ENCODE measurements at regions not wholly inside any gene's neighbourhood (a gene's known extent, or its start where the extent isn't known, plus 50 kb on each side); places are given as distances from the start of the nearest gene placed in this dataset.
A peak's percentile ranks its signal among the peaks of the same experiment; 100 is the strongest.
"Not testable (repeated sequence)": the region's sequence is repeated elsewhere in the genome, so short reads cannot be mapped to it uniquely, and the experiment has no call there.

DNA sequence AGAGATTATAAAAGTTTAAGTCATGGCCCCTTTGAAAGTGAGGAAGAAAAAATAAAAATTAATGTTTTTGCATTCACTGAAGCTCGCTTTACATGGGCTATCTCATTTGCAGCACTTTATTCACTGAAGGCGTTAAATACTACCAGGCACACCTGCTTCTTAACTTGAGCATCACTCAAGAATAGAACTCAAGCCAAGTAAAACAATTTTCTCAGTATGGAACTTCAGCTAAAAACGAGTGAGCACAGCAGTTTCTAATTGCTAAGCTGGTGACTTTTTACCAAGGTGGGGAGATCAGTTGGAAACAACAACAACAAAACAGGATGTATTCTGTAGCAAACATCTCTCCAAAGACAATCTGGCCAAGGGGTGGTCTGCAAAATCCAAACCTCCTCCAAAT lies 405.6 kb downstream of the RAB38 start:
- no peak for DNase-seq (ENCODE audit: low spot score)

- DNase-seq (ENCODE audit: low spot score), result no peak
Measured at GRCh38 chr11:87767615-87768014, 407.6 kb downstream of the RAB38 start.

DNA sequence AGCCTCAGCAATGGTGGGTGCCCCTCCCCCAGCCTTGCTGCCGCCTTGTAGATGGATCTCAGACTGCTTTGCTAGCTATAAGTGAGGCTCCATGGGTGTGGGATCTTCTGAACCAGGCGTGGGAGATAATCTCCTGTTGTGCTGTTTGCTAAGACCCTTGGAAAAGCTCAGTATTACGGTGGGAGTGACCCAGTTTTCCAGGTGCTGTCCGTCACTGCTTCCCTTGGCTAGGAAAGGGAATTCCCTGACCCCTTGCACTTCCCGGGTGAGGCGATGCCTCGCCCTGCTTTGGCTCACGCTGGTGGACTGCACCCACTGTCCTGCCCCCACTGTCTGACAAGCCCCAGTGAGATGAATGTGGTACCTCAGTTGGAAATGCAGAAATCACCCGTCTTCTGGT lies 411.2 kb downstream of the RAB38 start:
- not testable (repeated sequence) for DNase-seq (ENCODE audit: low spot score)

DNA sequence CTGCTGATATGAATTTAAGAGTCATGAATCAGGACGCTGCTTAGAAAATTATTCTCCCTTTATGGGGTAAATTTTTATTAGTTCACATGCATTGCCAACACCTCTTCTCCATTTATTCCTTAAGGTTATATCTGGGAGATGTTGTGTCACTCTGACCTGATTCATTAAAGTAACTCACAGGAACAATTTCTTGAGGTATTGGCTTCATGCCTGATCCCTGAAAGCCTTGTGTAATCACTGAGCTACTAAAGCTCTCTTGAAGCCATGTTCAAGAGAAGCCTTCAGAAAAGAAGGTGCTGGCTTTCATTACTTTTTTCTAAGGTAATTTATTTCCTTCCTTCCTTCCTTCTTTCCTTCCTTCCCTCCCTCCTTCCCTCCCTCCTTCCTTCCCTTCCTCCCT lies 420.6 kb downstream of the RAB38 start:
- DNase-seq (ENCODE audit: low spot score), result no peak

GRCh38 chr11:87753143-87753542 lies 422.1 kb downstream of the RAB38 start:
- DNase-seq (ENCODE audit: low spot score), result no peak

GRCh38 chr11:87743007-87743406 lies 432.2 kb downstream of the RAB38 start:
- DNase-seq (ENCODE audit: low spot score), result no peak

DNA sequence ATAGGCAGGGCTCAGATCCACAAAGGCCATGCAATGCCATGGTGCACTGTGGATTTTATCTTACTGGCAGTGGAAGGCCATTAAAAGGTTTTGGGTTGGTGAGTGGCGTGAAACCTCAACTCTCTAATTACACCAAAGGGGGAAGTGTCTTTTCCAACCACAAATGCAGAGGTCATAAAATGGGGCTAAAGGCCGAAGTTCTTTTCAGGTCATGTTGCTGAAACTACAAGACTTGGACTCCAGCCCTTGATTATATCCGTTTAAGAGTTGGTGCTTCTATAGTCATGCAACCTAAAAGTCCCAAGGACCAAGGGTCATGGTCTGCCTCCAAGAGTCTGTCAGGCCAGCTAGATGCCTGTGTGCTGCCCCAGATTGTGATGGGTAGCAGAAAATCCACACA lies 434.3 kb downstream of the RAB38 start:
- no peak for DNase-seq (ENCODE audit: low spot score)

GRCh38 chr11:87740451-87740850 lies 434.8 kb downstream of the RAB38 start:
- no peak for DNase-seq (ENCODE audit: low spot score)

- DNase-seq (ENCODE audit: low spot score), result peak; percentile 6
Measured at GRCh38 chr11:87739766-87740165, 435.5 kb downstream of the RAB38 start.

DNA sequence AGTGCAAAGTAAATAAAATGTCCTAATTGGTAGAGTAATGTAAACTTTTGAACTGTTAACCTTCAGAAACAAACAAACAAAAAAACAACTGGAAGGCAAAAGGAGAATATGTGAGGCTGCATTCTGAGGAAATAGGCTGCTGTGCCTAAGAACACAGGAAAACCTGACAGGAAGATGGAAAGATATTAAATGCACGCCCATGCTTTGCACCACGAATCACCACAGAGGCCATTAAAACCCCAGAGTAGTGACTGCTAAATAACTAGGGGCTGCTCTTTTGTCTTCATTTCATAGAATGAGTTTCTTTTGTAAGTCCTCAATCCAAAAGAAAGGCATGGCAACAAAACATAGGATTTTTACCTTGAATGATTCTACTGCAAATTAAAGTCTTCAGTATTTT lies 436.0 kb downstream of the RAB38 start:
- DNase-seq (ENCODE audit: low spot score), result no peak

- no peak for DNase-seq (ENCODE audit: low spot score)
Measured at GRCh38 chr11:87736928-87737327, 438.3 kb downstream of the RAB38 start.

DNA sequence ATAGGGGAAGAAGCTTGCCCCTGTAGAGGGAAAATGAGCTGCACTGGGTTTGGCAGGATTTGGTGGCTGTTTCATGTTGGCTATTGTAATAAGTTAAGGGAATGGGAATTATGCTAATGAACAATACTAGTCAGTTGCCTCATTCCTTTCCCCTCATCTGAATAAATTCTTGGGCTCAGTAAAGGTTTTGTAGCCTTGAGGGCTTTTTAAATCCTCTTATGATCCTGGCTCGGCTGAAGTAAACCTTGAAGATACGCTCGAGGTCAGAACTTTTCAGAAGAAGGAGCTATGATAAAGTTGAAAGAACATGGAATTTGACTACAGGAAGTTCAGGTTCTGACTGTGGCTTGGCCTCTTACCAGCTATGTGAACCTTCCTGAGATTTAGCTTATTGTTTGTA lies 448.7 kb downstream of the RAB38 start:
- DNase-seq (ENCODE audit: low spot score), result no peak

DNA sequence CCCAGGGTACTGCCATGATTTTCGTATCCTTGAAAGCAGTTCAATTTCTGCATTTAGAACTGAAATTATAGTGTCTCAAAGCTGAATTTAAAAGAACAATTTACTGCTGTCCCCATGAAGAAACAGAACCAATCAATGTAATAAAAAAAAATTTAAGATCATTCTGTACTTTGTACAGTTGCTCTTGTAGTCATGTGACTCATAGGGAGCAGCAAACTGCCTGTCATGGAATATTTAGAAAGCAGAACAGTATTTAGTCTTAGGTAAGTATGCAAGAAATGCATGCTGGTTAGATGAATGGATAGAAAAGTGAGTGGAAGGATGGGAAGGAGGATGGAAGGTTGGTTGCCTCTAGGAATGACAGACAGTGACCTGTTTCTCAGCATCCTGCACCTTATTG lies 450.9 kb downstream of the RAB38 start:
- no peak for DNase-seq (ENCODE audit: low spot score)

GRCh38 chr11:87722756-87723565 lies 452.3 kb downstream of the RAB38 start:
- no peak for DNase-seq (ENCODE audit: low spot score)

GRCh38 chr11:87719326-87720073 lies 455.7 kb downstream of the RAB38 start:
- DNase-seq (ENCODE audit: low spot score), result no peak

DNA sequence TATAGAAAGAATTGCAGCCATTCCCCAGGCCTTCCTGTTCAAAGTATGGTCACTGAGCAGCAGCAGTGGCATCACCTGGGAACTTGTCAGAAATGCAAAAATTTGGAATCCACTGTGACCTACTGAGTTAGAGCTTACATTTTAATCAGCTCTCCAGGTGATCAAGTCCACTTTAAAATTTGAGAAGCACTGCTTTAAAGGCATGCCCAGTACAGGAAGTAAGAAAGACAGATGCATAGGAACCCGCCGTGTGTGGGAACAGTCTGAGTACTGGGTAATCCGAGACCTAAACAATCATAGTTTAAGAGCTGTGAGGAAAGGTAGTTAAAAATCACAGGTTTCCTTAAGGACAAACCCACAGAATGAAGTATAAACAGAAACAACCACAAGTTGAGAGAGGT lies 462.4 kb downstream of the RAB38 start:
- DNase-seq (ENCODE audit: low spot score), result no peak

- DNase-seq (ENCODE audit: low spot score), result no peak
Measured at GRCh38 chr11:87712391-87712790, 462.9 kb downstream of the RAB38 start.

DNA sequence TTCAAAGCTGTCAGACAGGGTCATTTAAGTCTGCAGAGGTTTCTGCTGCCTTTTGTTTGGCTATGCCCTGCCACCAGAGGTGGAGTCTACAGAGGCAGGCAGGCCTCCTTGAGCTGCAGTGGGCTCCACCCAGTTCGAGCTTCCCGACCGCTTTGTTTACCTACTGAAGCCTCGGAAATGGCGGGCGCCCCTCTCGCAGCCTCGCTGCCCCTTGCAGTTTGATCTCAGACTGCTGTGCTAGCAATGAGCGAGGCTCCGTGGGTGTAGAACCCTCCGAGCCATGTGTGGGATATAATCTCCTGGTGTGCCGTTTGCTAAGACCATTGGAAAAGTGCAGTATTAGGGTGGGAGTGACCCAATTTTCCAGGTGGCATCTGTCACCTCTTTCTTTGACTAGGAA lies 471.7 kb downstream of the RAB38 start:
- DNase-seq (ENCODE audit: low spot score), result not testable (repeated sequence)

GRCh38 chr11:87675993-87676392 lies 499.2 kb downstream of the RAB38 start:
- DNase-seq (ENCODE audit: low spot score), result no peak

DNA sequence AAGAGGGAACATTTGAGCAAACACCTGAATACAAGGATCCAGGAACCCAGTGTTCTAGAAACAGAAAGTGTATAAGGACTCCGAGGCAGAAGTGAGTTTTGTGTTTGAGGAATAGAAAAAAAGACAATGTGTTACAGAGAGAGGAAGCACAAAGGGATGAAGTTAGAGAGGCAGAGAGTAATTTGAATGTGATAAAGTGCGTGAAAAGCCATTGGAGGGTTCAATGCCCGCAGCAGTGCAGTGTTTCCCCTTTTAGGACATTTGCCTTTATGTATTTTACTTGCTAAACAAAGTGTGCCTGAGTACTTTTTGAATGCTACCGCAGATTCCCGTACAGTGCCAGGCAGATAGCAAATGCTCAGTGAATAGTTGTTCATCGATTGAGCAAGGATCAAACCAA lies 508.5 kb downstream of the RAB38 start:
- DNase-seq (ENCODE audit: low spot score), result no peak

GRCh38 chr11:87662287-87662686 lies 513.0 kb downstream of the RAB38 start:
- no peak for DNase-seq (ENCODE audit: low spot score)

- DNase-seq (ENCODE audit: low spot score), result peak; percentile 3
Measured at GRCh38 chr11:87660926-87661660, 514.1 kb downstream of the RAB38 start.

Measured in umbilical cord (tissue), 1 donor.